Caki2 (cell line): ENCODE measurements at regions not wholly inside any gene's neighbourhood (a gene's known extent, or its start where the extent isn't known, plus 50 kb on each side); places are given as distances from the start of the nearest gene placed in this dataset.

Source experiments
- DNase-seq: peaks from one replicate; pipeline ENCODE4 v3.0.0-alpha.2; 2015; ENCODE audit warnings: low read depth
- in situ Hi-C: cut with HindIII; loops from 2 replicates; pipeline ENCODE4 v1.10.0; 2016; ENCODE audit warnings: low sequenced_read_pairs, low pct_unique_long_range_greater_than_20kb, mixed read lengths

GRCh38 chrX:39616731-39617130 lies 481.0 kb downstream of the BCOR start:
- DNase-seq, result no peak
- in situ Hi-C loops, result no loop called here

GRCh38 chrX:39618178-39618577 lies 479.6 kb downstream of the BCOR start:
- in situ Hi-C loops, result no loop called here
- no peak for DNase-seq

- in situ Hi-C loops, result no loop called here
- DNase-seq, result no peak
Measured at GRCh38 chrX:39619182-39620009, 478.4 kb downstream of the BCOR start.

GRCh38 chrX:39624166-39624565 lies 473.6 kb downstream of the BCOR start:
- DNase-seq, result no peak
- in situ Hi-C loops, result no loop called here

GRCh38 chrX:39625810-39626209 lies 471.9 kb downstream of the BCOR start:
- in situ Hi-C loops, result no loop called here
- DNase-seq, result no peak

- in situ Hi-C loops, result no loop called here
- DNase-seq, result no peak
Measured at GRCh38 chrX:39626749-39627148, 471.0 kb downstream of the BCOR start.

GRCh38 chrX:39627257-39627656 lies 470.5 kb downstream of the BCOR start:
- DNase-seq, result no peak
- in situ Hi-C loops, result no loop called here

GRCh38 chrX:39629001-39629400 lies 468.8 kb downstream of the BCOR start:
- no peak for DNase-seq
- in situ Hi-C loops, result no loop called here

- DNase-seq, result no peak
- in situ Hi-C loops, result no loop called here
Measured at GRCh38 chrX:39630344-39630743, 467.4 kb downstream of the BCOR start.

- in situ Hi-C loops, result no loop called here
- no peak for DNase-seq
Measured at GRCh38 chrX:39631276-39632229, 466.2 kb downstream of the BCOR start.

- in situ Hi-C loops, result no loop called here
- no peak for DNase-seq
Measured at GRCh38 chrX:39633293-39633692, 464.5 kb downstream of the BCOR start.

GRCh38 chrX:39636481-39636880 lies 461.3 kb downstream of the BCOR start:
- no peak for DNase-seq
- in situ Hi-C loops, result no loop called here

- in situ Hi-C loops, result no loop called here
- no peak for DNase-seq
Measured at GRCh38 chrX:39638526-39638925, 459.2 kb downstream of the BCOR start.

- in situ Hi-C loops, result no loop called here
Measured at GRCh38 chrX:39639871-39640270, 457.9 kb downstream of the BCOR start.

GRCh38 chrX:39640866-39641265 lies 456.9 kb downstream of the BCOR start:
- no peak for DNase-seq
- in situ Hi-C loops, result no loop called here

More at GRCh38 chrX:39639871-39640270, 457.9 kb downstream of the BCOR start:
- no peak for DNase-seq

- in situ Hi-C loops, result no loop called here
- DNase-seq, result no peak
Measured at GRCh38 chrX:39642071-39642470, 455.7 kb downstream of the BCOR start.

- in situ Hi-C loops, result no loop called here
Measured at GRCh38 chrX:39643550-39643949, 454.2 kb downstream of the BCOR start.

GRCh38 chrX:39645178-39645895 lies 452.4 kb downstream of the BCOR start:
- DNase-seq, result no peak
- in situ Hi-C loops, result no loop called here

More at GRCh38 chrX:39643550-39643949, 454.2 kb downstream of the BCOR start:
- DNase-seq, result no peak
